ENCODE measurements at regions not wholly inside any gene's neighbourhood (a gene's known extent, or its start where the extent isn't known, plus 50 kb on each side); places are given as distances from the start of the nearest gene placed in this dataset.

DNA sequence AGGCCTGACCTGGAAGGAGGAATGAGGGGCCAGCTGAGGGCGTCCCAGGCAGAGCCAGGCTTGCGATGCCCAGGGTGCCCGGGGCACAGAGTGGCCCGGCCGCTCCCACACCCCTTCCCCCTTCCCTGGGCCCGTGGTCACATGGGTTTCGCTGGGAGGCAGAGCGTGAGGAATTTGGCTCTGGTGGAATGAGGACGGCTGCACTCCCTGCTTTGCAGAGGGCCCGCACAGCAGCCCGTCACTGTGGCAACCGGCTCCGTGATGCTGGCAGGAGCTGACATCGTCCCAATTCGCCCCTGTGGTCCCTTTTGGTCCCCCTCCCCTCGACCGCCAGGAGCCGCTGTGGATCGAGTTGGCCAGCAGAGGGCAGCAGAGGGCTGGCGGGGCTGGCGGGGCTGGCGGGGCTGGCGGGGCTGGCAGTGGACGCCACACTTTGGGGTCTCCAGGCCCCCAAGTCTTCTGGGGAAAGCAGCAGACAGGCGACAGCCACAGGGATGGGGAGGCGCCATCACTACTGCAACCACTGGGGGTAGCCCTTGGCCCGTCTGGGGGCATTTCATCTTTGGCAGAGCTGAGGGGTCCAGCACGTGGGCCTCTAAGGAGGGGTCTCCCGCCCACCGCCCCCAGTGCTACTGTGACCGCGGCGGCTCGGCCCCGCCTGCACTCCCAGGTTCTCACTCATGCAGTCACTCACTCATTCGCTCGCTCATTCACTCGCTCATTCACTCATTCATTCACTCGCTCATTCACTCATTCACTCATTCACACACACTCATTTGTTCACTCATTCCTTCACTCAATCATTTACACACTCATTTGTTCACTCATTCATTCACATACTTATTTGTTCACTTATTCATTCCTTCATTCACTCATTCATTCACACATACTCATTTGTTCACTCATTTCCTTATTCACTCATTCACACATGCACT is 49.7 kb upstream of the BHLHE23 start:
- no peak for DNase-seq (ENCODE audit: low spot score)

All from COLO829 (cell line).